GM12864 (cell line): ENCODE measurements at regions not wholly inside any gene's neighbourhood (a gene's known extent, or its start where the extent isn't known, plus 50 kb on each side); places are given as distances from the start of the nearest gene placed in this dataset.

Experiments used
- DNase-seq: peaks from one replicate; pipeline ENCODE4 v3.0.0-alpha.2; 2011; ENCODE audit warnings: low read depth
- H3K4me3 ChIP-seq: 2 replicates; pipeline ENCODE4 v1.5.1; 2011; ENCODE audit warnings: mild to moderate bottlenecking, low read depth, low read length, control low read depth
- TF ChIP-seq, protein P1 (sequence below): IDR thresholded peaks from 2 replicates; pipeline ENCODE4 v1.5.1; 2011; ENCODE audit warnings: low read depth, mild to moderate bottlenecking, moderate library complexity, low read length, control low read depth, inconsistent platforms; ENCODE audit errors: missing control alignments

DNA sequence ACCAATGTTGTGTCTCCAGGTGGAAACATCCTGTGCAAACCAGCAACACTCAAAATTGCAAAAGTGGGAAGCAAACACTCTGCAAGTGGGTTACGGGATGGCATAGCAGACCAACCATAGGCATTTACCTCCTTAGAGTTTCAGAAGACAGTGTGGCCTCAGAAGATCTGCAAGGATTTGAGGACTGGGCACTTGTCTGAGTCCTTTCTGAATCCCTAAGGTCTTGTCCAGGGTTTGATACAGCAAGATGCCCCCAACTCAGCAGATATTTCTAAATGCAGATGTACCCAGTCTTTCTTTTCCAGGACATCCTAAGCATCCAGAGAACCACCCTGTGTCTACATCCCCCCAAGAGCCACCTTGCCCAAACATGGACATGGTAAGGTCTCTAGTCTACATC lies 51.7 kb upstream of the SHANK2 start:
- no peak overlapping the region for H3K4me3 ChIP-seq
- TF ChIP-seq, protein P1, sequence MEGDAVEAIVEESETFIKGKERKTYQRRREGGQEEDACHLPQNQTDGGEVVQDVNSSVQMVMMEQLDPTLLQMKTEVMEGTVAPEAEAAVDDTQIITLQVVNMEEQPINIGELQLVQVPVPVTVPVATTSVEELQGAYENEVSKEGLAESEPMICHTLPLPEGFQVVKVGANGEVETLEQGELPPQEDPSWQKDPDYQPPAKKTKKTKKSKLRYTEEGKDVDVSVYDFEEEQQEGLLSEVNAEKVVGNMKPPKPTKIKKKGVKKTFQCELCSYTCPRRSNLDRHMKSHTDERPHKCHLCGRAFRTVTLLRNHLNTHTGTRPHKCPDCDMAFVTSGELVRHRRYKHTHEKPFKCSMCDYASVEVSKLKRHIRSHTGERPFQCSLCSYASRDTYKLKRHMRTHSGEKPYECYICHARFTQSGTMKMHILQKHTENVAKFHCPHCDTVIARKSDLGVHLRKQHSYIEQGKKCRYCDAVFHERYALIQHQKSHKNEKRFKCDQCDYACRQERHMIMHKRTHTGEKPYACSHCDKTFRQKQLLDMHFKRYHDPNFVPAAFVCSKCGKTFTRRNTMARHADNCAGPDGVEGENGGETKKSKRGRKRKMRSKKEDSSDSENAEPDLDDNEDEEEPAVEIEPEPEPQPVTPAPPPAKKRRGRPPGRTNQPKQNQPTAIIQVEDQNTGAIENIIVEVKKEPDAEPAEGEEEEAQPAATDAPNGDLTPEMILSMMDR = no peak
- no peak for DNase-seq

DNA sequence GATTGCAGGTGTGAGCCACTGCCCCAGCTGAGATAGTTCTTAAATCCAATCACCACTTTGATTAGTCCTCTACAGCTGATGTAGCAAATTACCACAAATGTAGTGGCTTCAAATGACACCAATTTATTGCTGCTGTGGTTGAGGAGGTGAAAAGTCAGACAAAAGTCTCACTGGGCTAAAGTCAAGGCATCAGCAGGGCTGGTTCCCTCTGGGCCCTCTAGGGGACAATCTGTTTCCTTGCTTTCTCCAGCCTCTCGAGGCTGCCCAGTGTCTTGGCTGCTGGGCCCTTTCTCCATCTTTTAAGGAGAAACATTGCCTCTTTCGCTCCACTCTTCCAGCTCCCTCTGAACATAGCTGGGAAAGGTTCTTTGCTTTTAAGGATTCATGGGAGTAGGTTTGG lies 50.5 kb upstream of the SHANK2 start:
- TF ChIP-seq, protein P1 = peak; percentile 20
- no peak overlapping the region for H3K4me3 ChIP-seq
- no peak for DNase-seq

DNA sequence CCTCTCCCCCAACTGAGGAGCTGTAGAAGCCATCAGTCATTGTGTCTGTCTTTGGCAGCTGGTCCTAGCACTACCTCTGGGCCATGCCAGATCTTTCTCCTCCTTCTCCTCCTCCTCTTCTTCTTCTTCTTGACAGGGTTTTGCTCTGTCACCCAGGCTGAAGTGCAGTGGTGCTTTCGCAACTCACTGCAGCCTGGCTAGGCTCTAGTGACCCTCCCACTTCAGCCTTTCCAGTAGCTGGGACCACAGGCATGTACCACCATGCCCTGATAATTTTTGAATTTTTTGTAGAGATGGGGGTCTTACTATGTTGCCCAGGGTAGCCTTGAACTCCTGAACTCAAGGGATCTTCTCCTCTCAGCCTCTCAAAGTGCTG lies 50.1 kb upstream of the SHANK2 start:
- TF ChIP-seq, protein P1 = no peak
- H3K4me3 ChIP-seq = no peak overlapping the region

More for the DNA sequence above, 50.1 kb upstream of the SHANK2 start:
- no peak for DNase-seq
